Body of pancreas (tissue), 4 donors: ENCODE measurements at regions not wholly inside any gene's neighbourhood (a gene's known extent, or its start where the extent isn't known, plus 50 kb on each side); places are given as distances from the start of the nearest gene placed in this dataset.

Experiments used
- CTCF ChIP-seq, 7 experiments: fragments of 450-650 bp in 4 of 7; fragments of 200-600 bp in 3 of 7; sonication (generic) in 3 of 7; IDR thresholded peaks; one replicate each; pipeline ENCODE4 v1.5.1; 2016 to 2019; ENCODE audit warnings: antibody characterized with exemption in 7 of 7
- POLR2A ChIP-seq, 3 donors: fragments of 450-650 bp; IDR thresholded peaks; one replicate each; pipeline ENCODE4 v1.6.1; 2016; ENCODE audit warnings: antibody characterized with exemption in 3 of 3, mild to moderate bottlenecking in 2 of 3

- TF ChIP-seq CTCF (IDR thresholded peaks at IDR 0.05) (no peak), POLR2A (IDR thresholded peaks at IDR 0.05) (no peak)
These were observed 1163.0 kb downstream of the RAPGEF2 start for GRCh38 chr4:160265836-160266235.
